GM19239 (cell line): ENCODE measurements at regions not wholly inside any gene's neighbourhood (a gene's known extent, or its start where the extent isn't known, plus 50 kb on each side); places are given as distances from the start of the nearest gene placed in this dataset.

Experiments
- DNase-seq: peaks from one replicate; pipeline ENCODE4 v3.0.0; 2011; ENCODE audit warnings: low spot score; ENCODE audit not compliant: insufficient read length
- FAIRE-seq: peaks from 2 replicates; lab custom pipeline; 2011; peaks lifted over from hg19 to GRCh38; lab: Jason Lieb, UNC

- no peak for DNase-seq
- no peak for FAIRE-seq
These were observed 441.3 kb downstream of the PCDH18 start for GRCh38 chr4:137090951-137091350.

- no peak for FAIRE-seq
- no peak for DNase-seq
These were observed 448.6 kb downstream of the PCDH18 start for GRCh38 chr4:137083571-137084135.

GRCh38 chr4:137082061-137082460 is 450.2 kb downstream of the PCDH18 start:
- FAIRE-seq, result no peak
- DNase-seq, result no peak

GRCh38 chr4:137076908-137077307 is 455.4 kb downstream of the PCDH18 start:
- DNase-seq (no peak), FAIRE-seq (no peak)

GRCh38 chr4:137075586-137075985 is 456.7 kb downstream of the PCDH18 start:
- DNase-seq (no peak), FAIRE-seq (no peak)

- no peak for FAIRE-seq
- DNase-seq, result no peak
These were observed 461.7 kb downstream of the PCDH18 start for GRCh38 chr4:137070614-137071013.

GRCh38 chr4:137069473-137069872 is 462.8 kb downstream of the PCDH18 start:
- FAIRE-seq (no peak), DNase-seq (no peak)

GRCh38 chr4:137067735-137068134 is 464.6 kb downstream of the PCDH18 start:
- DNase-seq, result no peak
- no peak for FAIRE-seq

- FAIRE-seq (no peak), DNase-seq (no peak)
These were observed 467.0 kb downstream of the PCDH18 start for GRCh38 chr4:137065311-137065710.

- no peak for DNase-seq
- FAIRE-seq, result no peak
These were observed 468.3 kb downstream of the PCDH18 start for GRCh38 chr4:137063961-137064360.

- no peak for DNase-seq
- FAIRE-seq, result no peak
These were observed 489.1 kb downstream of the PCDH18 start for GRCh38 chr4:137043184-137043583.

GRCh38 chr4:137039370-137039769 is 492.9 kb downstream of the PCDH18 start:
- DNase-seq (no peak), FAIRE-seq (no peak)

GRCh38 chr4:137032222-137032621 is 500.1 kb downstream of the PCDH18 start:
- DNase-seq, result no peak
- FAIRE-seq, result no peak

GRCh38 chr4:137029026-137029425 is 503.3 kb downstream of the PCDH18 start:
- no peak for FAIRE-seq
- no peak for DNase-seq

- DNase-seq (no peak), FAIRE-seq (no peak)
These were observed 506.7 kb downstream of the PCDH18 start for GRCh38 chr4:137025484-137026059.

- FAIRE-seq, result no peak
- DNase-seq, result no peak
These were observed 516.6 kb downstream of the PCDH18 start for GRCh38 chr4:137015426-137016409.

- DNase-seq (no peak), FAIRE-seq (no peak)
These were observed 531.9 kb downstream of the PCDH18 start for GRCh38 chr4:137000432-137000831.

- FAIRE-seq (no peak), DNase-seq (no peak)
These were observed 540.3 kb downstream of the PCDH18 start for GRCh38 chr4:136992032-136992431.

- DNase-seq (no peak), FAIRE-seq (no peak)
These were observed 546.6 kb downstream of the PCDH18 start for GRCh38 chr4:136985683-136986082.

- DNase-seq, result no peak
- FAIRE-seq, result no peak
These were observed 565.2 kb downstream of the PCDH18 start for GRCh38 chr4:136967069-136967468.

GRCh38 chr4:136965478-136965877 is 566.8 kb downstream of the PCDH18 start:
- FAIRE-seq (no peak), DNase-seq (no peak)
